Endothelial cell of umbilical vein (primary cell): ENCODE measurements at regions not wholly inside any gene's neighbourhood (a gene's known extent, or its start where the extent isn't known, plus 50 kb on each side); places are given as distances from the start of the nearest gene placed in this dataset.

Experiments used
- BruUV-seq: library from RNA; stranded (reverse); fragments of 400-500 nt; replicated peaks from 2 replicates; lab custom pipeline; 2021; lab: Mats Ljungman, UMichigan
- CTCF ChIA-PET: fragments of 300-600, 350-600 bp; sonication (Branson Sonifier 250); formaldehyde crosslinking; loops from one replicate; lab custom pipeline; 2021; ENCODE audit warnings: antibody characterized with exemption, inconsistent platforms; lab: Charles Lee
- POLR2A ChIA-PET: fragments of 300-600, 350-600 bp; sonication (Branson Sonifier 250); formaldehyde crosslinking; loops from one replicate; lab custom pipeline; 2021; ENCODE audit warnings: antibody characterized with exemption, inconsistent platforms; lab: Charles Lee
- DNase-seq: peaks from one replicate; pipeline ENCODE4 v3.0.0-alpha.2; 2011; ENCODE audit warnings: low read depth, low spot score
- FAIRE-seq: peaks from 2 replicates; lab custom pipeline; 2011; peaks lifted over from hg19 to GRCh38; lab: Jason Lieb, UNC
- H2AFZ ChIP-seq: 2 replicates; pipeline ENCODE4 v1.6.0; 2012; ENCODE audit warnings: low read depth, low read length, control low read depth, inconsistent platforms
- H3K27ac ChIP-seq: 2 replicates; pipeline ENCODE4 v1.5.1; 2011; ENCODE audit warnings: low read depth, mild to moderate bottlenecking, control low read depth, low read length, moderate library complexity; ENCODE audit not compliant: insufficient read depth
- H3K27me3 ChIP-seq, 2 experiments: 2 replicates each; pipeline versions ENCODE4 v1.6.0 to v1.6.1; 2011; ENCODE audit warnings: low read length in 2 of 2, mixed read lengths in 1 of 2; ENCODE audit not compliant: control insufficient read depth in 2 of 2, insufficient read depth in 2 of 2
- H3K36me3 ChIP-seq, 2 experiments: 2 replicates in 1 of 2; 3 replicates in 1 of 2; pipeline ENCODE4 v1.5.1; 2011; ENCODE audit warnings: low read length in 2 of 2, mild to moderate bottlenecking in 1 of 2, moderate library complexity in 1 of 2; ENCODE audit not compliant: control insufficient read depth in 2 of 2, insufficient read depth in 2 of 2; ENCODE audit errors: extremely low read depth in 1 of 2
- H3K4me1 ChIP-seq: 3 replicates; pipeline ENCODE4 v1.5.1; 2011; ENCODE audit warnings: mild to moderate bottlenecking, low read length; ENCODE audit not compliant: control insufficient read depth, insufficient read depth; ENCODE audit errors: extremely low read depth
- H3K4me2 ChIP-seq: 2 replicates; pipeline ENCODE4 v1.6.1; 2011; ENCODE audit warnings: low read length, control low read depth, mixed read lengths; ENCODE audit not compliant: insufficient read depth
- H3K4me3 ChIP-seq, 3 experiments: fragments of 200-600 bp in 1 of 3; sonication (generic), shearing (Covaris generic) in 1 of 3; replicated peaks in 1 of 3; 2 replicates each; pipeline ENCODE4 v1.5.1; 2011 to 2016; ENCODE audit warnings: control low read depth in 3 of 3, low read length in 3 of 3, mild to moderate bottlenecking in 2 of 3, inconsistent platforms in 1 of 3, low read depth in 1 of 3, moderate library complexity in 1 of 3; ENCODE audit not compliant: insufficient read depth in 1 of 3
- H3K79me2 ChIP-seq: 2 replicates; pipeline ENCODE4 v1.6.0; 2012; ENCODE audit warnings: low read length, inconsistent platforms; ENCODE audit not compliant: control insufficient read depth, insufficient read depth
- H3K9ac ChIP-seq: replicated peaks from 2 replicates; pipeline ENCODE3; 2011; ENCODE audit warnings: low read length, control low read depth; ENCODE audit not compliant: insufficient read depth; ENCODE audit errors: extremely low read depth
- H3K9me1 ChIP-seq: replicated peaks from 3 replicates; pipeline ENCODE4 v1.6.0; 2011; ENCODE audit warnings: mild to moderate bottlenecking, low read length; ENCODE audit not compliant: control insufficient read depth, insufficient read depth; ENCODE audit errors: extremely low read depth
- H3K9me3 ChIP-seq: replicated peaks from 2 replicates; pipeline ENCODE4 v1.5.1; 2012; ENCODE audit warnings: low read length, inconsistent platforms; ENCODE audit not compliant: control insufficient read depth, insufficient read depth
- H4K20me1 ChIP-seq: replicated peaks from 2 replicates; pipeline ENCODE3; 2011; ENCODE audit warnings: mild to moderate bottlenecking, low read length; ENCODE audit not compliant: control insufficient read depth, insufficient read depth; ENCODE audit errors: extremely low read depth
- EZH2 ChIP-seq: IDR thresholded peaks from 2 replicates; pipeline ENCODE4 v1.6.1; 2012; ENCODE audit warnings: borderline replicate concordance, low read depth, mild to moderate bottlenecking, moderate library complexity, low read length, inconsistent platforms; ENCODE audit not compliant: severe bottlenecking
- FOS ChIP-seq: IDR thresholded peaks from 2 replicates; pipeline ENCODE4 v1.6.1; 2011; ENCODE audit warnings: mild to moderate bottlenecking, low read length, moderate library complexity, borderline replicate concordance; ENCODE audit not compliant: insufficient read depth
- GATA2 ChIP-seq: IDR thresholded peaks from 2 replicates; pipeline ENCODE4 v1.7.0; 2011; ENCODE audit warnings: low read depth, mild to moderate bottlenecking, moderate library complexity, mixed read lengths, low read length; ENCODE audit not compliant: insufficient read length, insufficient read depth
- JUN ChIP-seq: IDR thresholded peaks from 2 replicates; pipeline ENCODE4 v1.6.1; 2011; ENCODE audit warnings: borderline replicate concordance, low read depth; ENCODE audit not compliant: insufficient read length, insufficient read depth
- MYC ChIP-seq: IDR thresholded peaks from one replicate; pipeline ENCODE4 v1.6.1; 2011; ENCODE audit warnings: mild to moderate bottlenecking, low read depth, low read length
- POLR2A ChIP-seq: IDR thresholded peaks from 2 replicates; pipeline ENCODE4 v1.6.1; 2012; ENCODE audit warnings: low read depth, mild to moderate bottlenecking, control low read depth, low read length
- POLR2AphosphoS5 ChIP-seq: IDR thresholded peaks from 2 replicates; pipeline ENCODE4 v1.6.1; 2012; ENCODE audit warnings: low read depth, mild to moderate bottlenecking, control low read depth, low read length, moderate library complexity; ENCODE audit not compliant: insufficient read depth
- dilution Hi-C: fragments of 300-500 bp; cut with MboI; formaldehyde crosslinking; loops from one replicate; pipeline ENCODE4 v1.15.0; 2019; ENCODE audit warnings: low sequenced_read_pairs; ENCODE audit not compliant: extremely low pct_ligation_motif_present
- intact Hi-C: fragments of 100-400 bp; cut with micrococcal nuclease; formaldehyde crosslinking; loops from one replicate; pipeline ENCODE4 v1.10.0; 2022
- TF ChIP-seq, protein P1 (sequence below): IDR thresholded peaks from 2 replicates; pipeline ENCODE4 v1.6.1; 2011; ENCODE audit not compliant: insufficient read depth, insufficient read length
- TF ChIP-seq, protein P2 (sequence below), 2 donors: IDR thresholded peaks; 1 replicate in 1 of 2; 2 replicates in 1 of 2; pipeline ENCODE4 v1.5.1; 2011; ENCODE audit warnings: low read length in 2 of 2, mild to moderate bottlenecking in 2 of 2, moderate library complexity in 2 of 2, control low read depth in 1 of 2, inconsistent platforms in 1 of 2, low read depth in 1 of 2; ENCODE audit not compliant: insufficient read depth in 1 of 2; ENCODE audit errors: extremely low read depth in 1 of 2

DNA sequence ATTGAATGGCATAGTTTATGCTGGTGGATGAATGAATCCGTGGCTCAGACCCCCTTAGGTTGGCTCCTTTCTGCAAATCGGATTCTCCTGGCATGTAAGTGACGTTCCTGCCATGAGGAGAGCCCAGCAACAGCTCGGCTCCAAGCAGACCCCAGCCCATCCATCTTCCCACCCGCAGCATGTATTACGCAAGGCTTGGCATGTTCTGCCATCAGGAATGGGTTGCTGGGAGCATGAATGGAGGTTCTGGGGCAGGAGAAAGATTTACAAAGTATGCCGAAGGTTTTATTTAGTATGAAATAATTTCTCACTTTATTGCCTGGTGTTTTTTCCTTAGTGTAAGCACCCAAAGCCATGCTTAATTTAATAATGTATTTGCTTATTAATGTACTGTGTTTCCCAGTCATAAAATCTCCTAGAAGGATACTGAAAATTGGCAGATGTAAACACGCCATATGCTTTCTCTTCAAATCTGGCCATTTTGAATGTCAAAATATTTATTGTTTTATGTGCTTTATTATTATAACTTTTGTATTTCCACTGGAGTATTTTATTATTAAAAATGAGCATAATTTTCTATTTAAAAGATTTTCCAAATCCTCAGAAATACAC, 128.5 kb downstream of the ACKR3 start:
- H3K9ac ChIP-seq = no peak overlapping the region
- H4K20me1 ChIP-seq = no peaks in the 10 kb centered on the region
- H3K4me2 ChIP-seq = no peak overlapping the region
- dilution Hi-C loops (no loop called here), intact Hi-C loops (no loop called here)
- H3K27ac ChIP-seq = no peak overlapping the region
- no peak overlapping the region for H2AFZ ChIP-seq
- no peaks in the 10 kb centered on the region for H3K79me2 ChIP-seq
- H3K4me1 ChIP-seq = no peaks in the 10 kb centered on the region
- BruUV-seq = no TSS peak
- POLR2A ChIA-PET = no interaction called here
- CTCF ChIA-PET = no interaction called here
- no peak for TF ChIP-seq JUN
- TF ChIP-seq POLR2A = no peak
- TF ChIP-seq, protein P1, sequence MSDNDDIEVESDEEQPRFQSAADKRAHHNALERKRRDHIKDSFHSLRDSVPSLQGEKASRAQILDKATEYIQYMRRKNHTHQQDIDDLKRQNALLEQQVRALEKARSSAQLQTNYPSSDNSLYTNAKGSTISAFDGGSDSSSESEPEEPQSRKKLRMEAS = no peak
- TF ChIP-seq MYC = no peak
- no peak for TF ChIP-seq EZH2
- no peak for TF ChIP-seq POLR2AphosphoS5
- no peak for TF ChIP-seq FOS
- no peak for TF ChIP-seq GATA2
- TF ChIP-seq, protein P2, sequence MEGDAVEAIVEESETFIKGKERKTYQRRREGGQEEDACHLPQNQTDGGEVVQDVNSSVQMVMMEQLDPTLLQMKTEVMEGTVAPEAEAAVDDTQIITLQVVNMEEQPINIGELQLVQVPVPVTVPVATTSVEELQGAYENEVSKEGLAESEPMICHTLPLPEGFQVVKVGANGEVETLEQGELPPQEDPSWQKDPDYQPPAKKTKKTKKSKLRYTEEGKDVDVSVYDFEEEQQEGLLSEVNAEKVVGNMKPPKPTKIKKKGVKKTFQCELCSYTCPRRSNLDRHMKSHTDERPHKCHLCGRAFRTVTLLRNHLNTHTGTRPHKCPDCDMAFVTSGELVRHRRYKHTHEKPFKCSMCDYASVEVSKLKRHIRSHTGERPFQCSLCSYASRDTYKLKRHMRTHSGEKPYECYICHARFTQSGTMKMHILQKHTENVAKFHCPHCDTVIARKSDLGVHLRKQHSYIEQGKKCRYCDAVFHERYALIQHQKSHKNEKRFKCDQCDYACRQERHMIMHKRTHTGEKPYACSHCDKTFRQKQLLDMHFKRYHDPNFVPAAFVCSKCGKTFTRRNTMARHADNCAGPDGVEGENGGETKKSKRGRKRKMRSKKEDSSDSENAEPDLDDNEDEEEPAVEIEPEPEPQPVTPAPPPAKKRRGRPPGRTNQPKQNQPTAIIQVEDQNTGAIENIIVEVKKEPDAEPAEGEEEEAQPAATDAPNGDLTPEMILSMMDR (IDR thresholded peaks at IDR 0.05; ENCODE audit: extremely low read depth in 1 of 2, insufficient read depth in 1 of 2, low read depth in 1 of 2, low read length in 2 of 2) = no peak
- H3K36me3 ChIP-seq = no peaks in the 10 kb centered on the region
- no peak overlapping the region for H3K4me3 ChIP-seq
- FAIRE-seq (no peak), DNase-seq (no peak)
- H3K27me3 ChIP-seq = no peaks in the 10 kb centered on the region
- no peaks in the 10 kb centered on the region for H3K9me3 ChIP-seq
- no peaks in the 10 kb centered on the region for H3K9me1 ChIP-seq
